ENCODE measurements at regions not wholly inside any gene's neighbourhood (a gene's known extent, or its start where the extent isn't known, plus 50 kb on each side); places are given as distances from the start of the nearest gene placed in this dataset.
"Not testable (repeated sequence)": the region's sequence is repeated elsewhere in the genome, so short reads cannot be mapped to it uniquely, and the experiment has no call there.

GRCh38 chr11:13614918-13615317, 53.5 kb upstream of the FAR1 start:
- H4K12ac ChIP-seq (ENCODE audit: low read depth, low read length): not testable (repeated sequence)

GRCh38 chr11:13608656-13609055, 59.8 kb upstream of the FAR1 start:
- Histone ChIP-seq H3K4me2 (ENCODE audit: low read length) (no peak overlapping the region), H4K8ac (ENCODE audit: low read depth, low read length) (no peak overlapping the region), H3K79me2 (ENCODE audit: control insufficient read depth, insufficient read depth, low read length, poor library complexity) (no peaks in the 10 kb centered on the region), H2AK5ac (ENCODE audit: low read length) (no peak overlapping the region), H3K4me3 (ENCODE audit: low read depth, low read length) (no peak overlapping the region), H3K27ac (ENCODE audit: low read depth, low read length) (no peak overlapping the region), H3K36me3 (ENCODE audit: control insufficient read depth in 1 of 2, insufficient read depth in 2 of 2, low read length in 2 of 2) (no peaks in the 10 kb centered on the region), H3K27me3 (ENCODE audit: insufficient read depth, low read length) (no peaks in the 10 kb centered on the region), H3K9me3 (ENCODE audit: insufficient read depth, low read depth, low read length) (no peaks in the 10 kb centered on the region), H2BK5ac (ENCODE audit: low read depth, low read length, poor library complexity) (no peak overlapping the region), H3K18ac (ENCODE audit: low read length) (no peak overlapping the region), H2BK120ac (ENCODE audit: insufficient read depth, low read length, poor library complexity) (no peak overlapping the region), H3K9ac (ENCODE audit: low read length) (no peak overlapping the region), H4K12ac (ENCODE audit: low read depth, low read length) (no peak overlapping the region), H3K14ac (ENCODE audit: low read length) (no peak overlapping the region), H2AFZ (ENCODE audit: insufficient read depth, low read length, poor library complexity) (no peak overlapping the region), H3K4me1 (ENCODE audit: control insufficient read depth in 1 of 2, insufficient read depth in 2 of 2, low read length in 2 of 2) (no peaks in the 10 kb centered on the region), H4K91ac (ENCODE audit: low read depth, low read length) (no peak overlapping the region), H3K4ac (ENCODE audit: low read depth, low read length) (no peak overlapping the region), H3K79me1 (ENCODE audit: low read length) (no peaks in the 10 kb centered on the region), H3K23ac (ENCODE audit: low read length) (no peak overlapping the region), H2BK12ac (ENCODE audit: low read length) (no peak overlapping the region)
- DNase-seq: no peak
- no CpG with 5 or more reads among the region's 2 CpGs for WGBS (ENCODE audit: extremely low coverage, insufficient coverage, insufficient read length)

More at GRCh38 chr11:13614918-13615317, 53.5 kb upstream of the FAR1 start:
- not testable (repeated sequence) for H3K18ac ChIP-seq (ENCODE audit: low read length); H3K4me2 ChIP-seq (ENCODE audit: low read length); H2BK12ac ChIP-seq (ENCODE audit: low read length); H3K36me3 ChIP-seq (ENCODE audit: control insufficient read depth in 1 of 2, insufficient read depth in 2 of 2, low read length in 2 of 2); H3K14ac ChIP-seq (ENCODE audit: low read length); H3K79me1 ChIP-seq (ENCODE audit: low read length); H4K91ac ChIP-seq (ENCODE audit: low read depth, low read length); H3K27me3 ChIP-seq (ENCODE audit: insufficient read depth, low read length); H3K79me2 ChIP-seq (ENCODE audit: control insufficient read depth, insufficient read depth, low read length, poor library complexity); DNase-seq; H3K4ac ChIP-seq (ENCODE audit: low read depth, low read length); H4K8ac ChIP-seq (ENCODE audit: low read depth, low read length); H2AFZ ChIP-seq (ENCODE audit: insufficient read depth, low read length, poor library complexity); H2BK120ac ChIP-seq (ENCODE audit: insufficient read depth, low read length, poor library complexity); H3K27ac ChIP-seq (ENCODE audit: low read depth, low read length); H3K9me3 ChIP-seq (ENCODE audit: insufficient read depth, low read depth, low read length); H3K4me3 ChIP-seq (ENCODE audit: low read depth, low read length); H3K9ac ChIP-seq (ENCODE audit: low read length); H2BK5ac ChIP-seq (ENCODE audit: low read depth, low read length, poor library complexity); H3K4me1 ChIP-seq (ENCODE audit: control insufficient read depth in 1 of 2, insufficient read depth in 2 of 2, low read length in 2 of 2); H2AK5ac ChIP-seq (ENCODE audit: low read length); H3K23ac ChIP-seq (ENCODE audit: low read length)

DNA sequence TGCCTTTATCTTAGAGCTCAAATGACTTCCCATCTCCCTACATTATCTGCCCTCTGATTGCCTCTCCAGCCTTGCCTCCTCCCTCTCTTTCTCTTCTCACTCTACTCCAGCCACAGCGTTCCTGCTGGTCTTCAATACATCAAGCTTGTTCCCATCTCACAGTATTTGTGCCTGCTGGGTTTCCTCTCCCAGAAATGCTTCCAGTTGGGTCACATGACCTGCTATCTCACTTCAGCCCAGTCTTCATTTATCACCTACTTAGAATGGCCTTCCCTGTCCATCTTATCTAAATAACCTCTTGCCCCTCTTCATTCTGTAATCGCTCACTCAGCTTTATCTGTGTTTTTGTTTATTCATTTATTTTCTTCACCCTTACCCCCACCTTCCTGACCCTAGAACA, 61.8 kb upstream of the FAR1 start:
- H4K12ac ChIP-seq (ENCODE audit: low read depth, low read length): no peak overlapping the region
- no peak overlapping the region for H3K4me3 ChIP-seq (ENCODE audit: low read depth, low read length)
- H4K91ac ChIP-seq (ENCODE audit: low read depth, low read length): no peak overlapping the region
- no peak overlapping the region for H3K4me2 ChIP-seq (ENCODE audit: low read length)
- no peak overlapping the region for H3K23ac ChIP-seq (ENCODE audit: low read length)
- H2AFZ ChIP-seq (ENCODE audit: insufficient read depth, low read length, poor library complexity): no peak overlapping the region
- no peak overlapping the region for H3K14ac ChIP-seq (ENCODE audit: low read length)
- no CpG with 5 or more reads among the region's 2 CpGs for WGBS (ENCODE audit: extremely low coverage, insufficient coverage, insufficient read length)
- H3K36me3 ChIP-seq (ENCODE audit: control insufficient read depth in 1 of 2, insufficient read depth in 2 of 2, low read length in 2 of 2): no peaks in the 10 kb centered on the region
- H2AK5ac ChIP-seq (ENCODE audit: low read length): no peak overlapping the region
- H3K79me1 ChIP-seq (ENCODE audit: low read length): no peaks in the 10 kb centered on the region
- no peak overlapping the region for H3K9ac ChIP-seq (ENCODE audit: low read length)
- no peaks in the 10 kb centered on the region for H3K4me1 ChIP-seq (ENCODE audit: control insufficient read depth in 1 of 2, insufficient read depth in 2 of 2, low read length in 2 of 2)
- DNase-seq: no peak
- no peak overlapping the region for H2BK5ac ChIP-seq (ENCODE audit: low read depth, low read length, poor library complexity)
- no peaks in the 10 kb centered on the region for H3K79me2 ChIP-seq (ENCODE audit: control insufficient read depth, insufficient read depth, low read length, poor library complexity)
- H2BK120ac ChIP-seq (ENCODE audit: insufficient read depth, low read length, poor library complexity): no peak overlapping the region
- no peaks in the 10 kb centered on the region for H3K9me3 ChIP-seq (ENCODE audit: insufficient read depth, low read depth, low read length)
- no peaks in the 10 kb centered on the region for H3K27me3 ChIP-seq (ENCODE audit: insufficient read depth, low read length)
- H4K8ac ChIP-seq (ENCODE audit: low read depth, low read length): no peak overlapping the region
- H2BK12ac ChIP-seq (ENCODE audit: low read length): no peak overlapping the region
- H3K18ac ChIP-seq (ENCODE audit: low read length): no peak overlapping the region
- H3K4ac ChIP-seq (ENCODE audit: low read depth, low read length): no peak overlapping the region
- H3K27ac ChIP-seq (ENCODE audit: low read depth, low read length): no peak overlapping the region

- Histone ChIP-seq H3K4ac (ENCODE audit: low read depth, low read length) (no peak overlapping the region), H3K9ac (ENCODE audit: low read length) (no peak overlapping the region), H4K12ac (ENCODE audit: low read depth, low read length) (no peak overlapping the region), H3K4me3 (ENCODE audit: low read depth, low read length) (no peak overlapping the region), H2BK120ac (ENCODE audit: insufficient read depth, low read length, poor library complexity) (no peak overlapping the region), H3K23ac (ENCODE audit: low read length) (no peak overlapping the region), H3K9me3 (ENCODE audit: insufficient read depth, low read depth, low read length) (no peaks in the 10 kb centered on the region), H3K27me3 (ENCODE audit: insufficient read depth, low read length) (no peaks in the 10 kb centered on the region), H3K18ac (ENCODE audit: low read length) (no peak overlapping the region), H3K79me2 (ENCODE audit: control insufficient read depth, insufficient read depth, low read length, poor library complexity) (no peaks in the 10 kb centered on the region), H3K4me1 (ENCODE audit: control insufficient read depth in 1 of 2, insufficient read depth in 2 of 2, low read length in 2 of 2) (no peaks in the 10 kb centered on the region), H2BK5ac (ENCODE audit: low read depth, low read length, poor library complexity) (no peak overlapping the region), H2BK12ac (ENCODE audit: low read length) (no peak overlapping the region), H2AFZ (ENCODE audit: insufficient read depth, low read length, poor library complexity) (no peak overlapping the region), H3K27ac (ENCODE audit: low read depth, low read length) (no peak overlapping the region), H3K36me3 (ENCODE audit: control insufficient read depth in 1 of 2, insufficient read depth in 2 of 2, low read length in 2 of 2) (no peaks in the 10 kb centered on the region), H4K8ac (ENCODE audit: low read depth, low read length) (no peak overlapping the region), H3K14ac (ENCODE audit: low read length) (no peak overlapping the region), H3K4me2 (ENCODE audit: low read length) (no peak overlapping the region), H3K79me1 (ENCODE audit: low read length) (no peaks in the 10 kb centered on the region), H2AK5ac (ENCODE audit: low read length) (no peak overlapping the region), H4K91ac (ENCODE audit: low read depth, low read length) (no peak overlapping the region)
- no peak for DNase-seq
- no CpG with 5 or more reads among the region's 1 CpG for WGBS (ENCODE audit: extremely low coverage, insufficient coverage, insufficient read length)
Observed at GRCh38 chr11:13603661-13604060, 64.8 kb upstream of the FAR1 start.

GRCh38 chr11:13602844-13603243, 65.6 kb upstream of the FAR1 start:
- no peak overlapping the region for H3K14ac ChIP-seq (ENCODE audit: low read length)
- no peak overlapping the region for H4K8ac ChIP-seq (ENCODE audit: low read depth, low read length)
- H2BK120ac ChIP-seq (ENCODE audit: insufficient read depth, low read length, poor library complexity): no peak overlapping the region
- H3K79me2 ChIP-seq (ENCODE audit: control insufficient read depth, insufficient read depth, low read length, poor library complexity): no peaks in the 10 kb centered on the region
- H3K27me3 ChIP-seq (ENCODE audit: insufficient read depth, low read length): no peaks in the 10 kb centered on the region
- H3K79me1 ChIP-seq (ENCODE audit: low read length): no peaks in the 10 kb centered on the region
- no peak overlapping the region for H3K4ac ChIP-seq (ENCODE audit: low read depth, low read length)
- H3K4me3 ChIP-seq (ENCODE audit: low read depth, low read length): no peak overlapping the region
- no peak for DNase-seq
- no peak overlapping the region for H3K27ac ChIP-seq (ENCODE audit: low read depth, low read length)
- no peak overlapping the region for H3K4me2 ChIP-seq (ENCODE audit: low read length)
- no peak overlapping the region for H2BK5ac ChIP-seq (ENCODE audit: low read depth, low read length, poor library complexity)
- H3K9ac ChIP-seq (ENCODE audit: low read length): no peak overlapping the region
- H3K9me3 ChIP-seq (ENCODE audit: insufficient read depth, low read depth, low read length): no peaks in the 10 kb centered on the region
- H4K91ac ChIP-seq (ENCODE audit: low read depth, low read length): no peak overlapping the region
- H2AFZ ChIP-seq (ENCODE audit: insufficient read depth, low read length, poor library complexity): no peak overlapping the region
- H3K18ac ChIP-seq (ENCODE audit: low read length): no peak overlapping the region
- no peak overlapping the region for H3K23ac ChIP-seq (ENCODE audit: low read length)
- no peaks in the 10 kb centered on the region for H3K36me3 ChIP-seq (ENCODE audit: control insufficient read depth in 1 of 2, insufficient read depth in 2 of 2, low read length in 2 of 2)
- no peaks in the 10 kb centered on the region for H3K4me1 ChIP-seq (ENCODE audit: control insufficient read depth in 1 of 2, insufficient read depth in 2 of 2, low read length in 2 of 2)
- no peak overlapping the region for H4K12ac ChIP-seq (ENCODE audit: low read depth, low read length)
- no peak overlapping the region for H2AK5ac ChIP-seq (ENCODE audit: low read length)
- H2BK12ac ChIP-seq (ENCODE audit: low read length): no peak overlapping the region

Data from trophoblast cell (in vitro differentiated cells and primary cell).